ENCODE measurements at regions not wholly inside any gene's neighbourhood (a gene's known extent, or its start where the extent isn't known, plus 50 kb on each side); places are given as distances from the start of the nearest gene placed in this dataset.

- no peak overlapping the region for H3K23ac ChIP-seq (ENCODE audit: insufficient read length, low read depth, low read length)
- no peaks in the 10 kb centered on the region for H3K4me1 ChIP-seq (ENCODE audit: insufficient read depth, low read length)
- H3K18ac ChIP-seq (ENCODE audit: insufficient read length, low read depth, low read length) = no peak overlapping the region
- Mint-ChIP-seq H3K27me3 (ENCODE audit: low read depth) (no peaks in the 10 kb centered on the region), H3K4me3 (no peak overlapping the region), H3K27ac (no peak overlapping the region), H3K4me1 (peaks cover 4 to 8% of the 10 kb centered on the region in 2 experiments; a peak in 1 of 4 replicates), H3K36me3 (ENCODE audit: insufficient read depth in 1 of 3, low read depth in 3 of 3) (no peaks in the 10 kb centered on the region), H3K9me3 (no peaks in the 10 kb centered on the region)
- no peaks in the 10 kb centered on the region for H3K9me3 ChIP-seq (ENCODE audit: control insufficient read depth, low read depth, low read length)
- H3T11ph ChIP-seq (ENCODE audit: low read length) = no peak overlapping the region
- H2BK20ac ChIP-seq (ENCODE audit: low read depth, low read length, poor library complexity, severe bottlenecking) = no peak overlapping the region
- H2BK15ac ChIP-seq (ENCODE audit: low read depth, low read length) = no peak overlapping the region
- no peak overlapping the region for H4K5ac ChIP-seq (ENCODE audit: insufficient read length, low read depth, low read length)
- no peaks in the 10 kb centered on the region for H3K79me2 ChIP-seq (ENCODE audit: insufficient read depth, low read length)
- H3K27ac ChIP-seq (ENCODE audit: insufficient read length, low read depth, low read length) = no peak overlapping the region
- no peaks in the 10 kb centered on the region for H3K79me1 ChIP-seq (ENCODE audit: insufficient read depth, low read depth, low read length, poor library complexity, severe bottlenecking)
- no peak overlapping the region for H3K9ac ChIP-seq (ENCODE audit: extremely low read depth, insufficient read length, low read length)
- H2AFZ ChIP-seq (ENCODE audit: low read length) = no peak overlapping the region
- H2BK120ac ChIP-seq (ENCODE audit: low read depth, low read length, poor library complexity, severe bottlenecking) = no peak overlapping the region
- no peak for TF ChIP-seq CTCF (conservative IDR thresholded peaks at IDR 0.05)
- WGBS (ENCODE audit: extremely low coverage, insufficient read length, low lambda C conversion rate) = no CpG with 5 or more reads among the region's 9 CpGs
- H2AK5ac ChIP-seq (ENCODE audit: insufficient read length, low read length) = no peak overlapping the region
- H2BK12ac ChIP-seq (ENCODE audit: insufficient read length, low read depth, low read length) = no peak overlapping the region
- no peak overlapping the region for H4K8ac ChIP-seq (replicated peaks; ENCODE audit: insufficient read length, low read depth, low read length)
- H3K23me2 ChIP-seq (ENCODE audit: insufficient read length, low read depth, low read length, poor library complexity, severe bottlenecking) = no peaks in the 10 kb centered on the region
- no peak overlapping the region for H2BK5ac ChIP-seq (ENCODE audit: insufficient read length, low read length)
- DNase-seq = no peak
- no peak overlapping the region for H3K4ac ChIP-seq (ENCODE audit: low read depth, low read length)
- H3K56ac ChIP-seq (ENCODE audit: insufficient read length, low read depth, low read length) = no peak overlapping the region
- no peak overlapping the region for H4K91ac ChIP-seq (ENCODE audit: insufficient read length, low read depth, low read length)
- no peaks in the 10 kb centered on the region for H3K27me3 ChIP-seq (ENCODE audit: insufficient read depth, low read length)
- no peak overlapping the region for H3K4me2 ChIP-seq (ENCODE audit: insufficient read depth, insufficient read length, low read length)
- no peak overlapping the region for H3K14ac ChIP-seq (ENCODE audit: insufficient read depth, low read length)
- H4K20me1 ChIP-seq (ENCODE audit: control insufficient read depth, insufficient read depth, insufficient read length) = no peaks in the 10 kb centered on the region
Observed at GRCh38 chr5:14054111-14054854, 88.9 kb upstream of the TRIO start.

All from H9 (cell line).